ENCODE measurements at regions not wholly inside any gene's neighbourhood (a gene's known extent, or its start where the extent isn't known, plus 50 kb on each side); places are given as distances from the start of the nearest gene placed in this dataset.

DNA sequence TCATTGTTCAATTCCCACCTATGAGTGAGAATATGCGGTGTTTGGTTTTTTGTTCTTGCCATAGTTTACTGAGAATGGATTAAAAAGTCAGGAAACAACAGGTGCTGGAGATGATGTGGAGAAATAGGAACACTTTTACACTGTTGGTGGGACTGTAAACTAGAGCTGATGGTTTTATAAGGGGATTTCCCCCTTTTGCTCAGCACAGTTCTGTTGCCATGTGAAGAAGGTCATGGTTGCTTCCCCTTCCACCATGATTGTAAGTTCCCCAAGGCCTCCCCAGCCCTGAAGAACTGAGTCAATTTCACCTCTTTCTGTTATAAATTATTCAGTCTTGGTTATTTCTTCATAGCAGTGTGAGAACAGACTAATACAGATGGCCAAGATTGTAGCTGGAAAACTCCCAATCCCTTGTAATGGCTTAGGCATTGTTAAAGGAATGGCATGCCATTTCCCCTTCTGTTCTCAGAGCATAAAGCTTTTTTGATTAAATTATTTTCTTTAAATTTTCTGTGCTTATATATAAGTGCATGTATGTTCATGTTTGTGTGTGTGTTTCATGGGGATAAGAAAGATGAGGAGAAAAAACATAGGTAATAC is 144.8 kb downstream of the BACH1 start:
- TF ChIP-seq, protein P1, sequence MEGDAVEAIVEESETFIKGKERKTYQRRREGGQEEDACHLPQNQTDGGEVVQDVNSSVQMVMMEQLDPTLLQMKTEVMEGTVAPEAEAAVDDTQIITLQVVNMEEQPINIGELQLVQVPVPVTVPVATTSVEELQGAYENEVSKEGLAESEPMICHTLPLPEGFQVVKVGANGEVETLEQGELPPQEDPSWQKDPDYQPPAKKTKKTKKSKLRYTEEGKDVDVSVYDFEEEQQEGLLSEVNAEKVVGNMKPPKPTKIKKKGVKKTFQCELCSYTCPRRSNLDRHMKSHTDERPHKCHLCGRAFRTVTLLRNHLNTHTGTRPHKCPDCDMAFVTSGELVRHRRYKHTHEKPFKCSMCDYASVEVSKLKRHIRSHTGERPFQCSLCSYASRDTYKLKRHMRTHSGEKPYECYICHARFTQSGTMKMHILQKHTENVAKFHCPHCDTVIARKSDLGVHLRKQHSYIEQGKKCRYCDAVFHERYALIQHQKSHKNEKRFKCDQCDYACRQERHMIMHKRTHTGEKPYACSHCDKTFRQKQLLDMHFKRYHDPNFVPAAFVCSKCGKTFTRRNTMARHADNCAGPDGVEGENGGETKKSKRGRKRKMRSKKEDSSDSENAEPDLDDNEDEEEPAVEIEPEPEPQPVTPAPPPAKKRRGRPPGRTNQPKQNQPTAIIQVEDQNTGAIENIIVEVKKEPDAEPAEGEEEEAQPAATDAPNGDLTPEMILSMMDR (IDR thresholded peaks at IDR 0.05), result no peak
- no peak for TF ChIP-seq EP300 (IDR thresholded peaks at IDR 0.05)
